ENCODE measurements at regions not wholly inside any gene's neighbourhood (a gene's known extent, or its start where the extent isn't known, plus 50 kb on each side); places are given as distances from the start of the nearest gene placed in this dataset.

- TF ChIP-seq POLR2A (IDR thresholded peaks at IDR 0.05) (no peak), CTCF (IDR thresholded peaks at IDR 0.05) (no peak), EP300 (IDR thresholded peaks at IDR 0.05) (no peak)
Measured at GRCh38 chr6:85237478-85237877, 212.4 kb upstream of the NT5E start.
